WI38 (cell line): ENCODE measurements at regions not wholly inside any gene's neighbourhood (a gene's known extent, or its start where the extent isn't known, plus 50 kb on each side); places are given as distances from the start of the nearest gene placed in this dataset.

Source experiments
- H3K4me3 ChIP-seq: 2 replicates; pipeline ENCODE4 v1.5.1; 2011; ENCODE audit warnings: low read depth, mild to moderate bottlenecking, control low read depth, low read length
- CTCF ChIP-seq: IDR thresholded peaks from 2 replicates; pipeline ENCODE4 v1.5.1; 2012; ENCODE audit warnings: low read depth, mild to moderate bottlenecking, control low read depth, low read length

- no peak for TF ChIP-seq CTCF
- H3K4me3 ChIP-seq, result no peak overlapping the region
These were observed 224.6 kb upstream of the PLET1 start for GRCh38 chr11:112485280-112485679.

GRCh38 chr11:112497826-112498225 is 237.2 kb upstream of the PLET1 start:
- no peak for TF ChIP-seq CTCF

GRCh38 chr11:112498701-112499100 is 238.0 kb upstream of the PLET1 start:
- TF ChIP-seq CTCF, result no peak
- no peak overlapping the region for H3K4me3 ChIP-seq

More at GRCh38 chr11:112497826-112498225, 237.2 kb upstream of the PLET1 start:
- no peak overlapping the region for H3K4me3 ChIP-seq

- no peak for TF ChIP-seq CTCF
- no peak overlapping the region for H3K4me3 ChIP-seq
These were observed 238.7 kb upstream of the PLET1 start for GRCh38 chr11:112499153-112499880.

GRCh38 chr11:112499881-112500204 is 239.2 kb upstream of the PLET1 start:
- no peak for TF ChIP-seq CTCF
- H3K4me3 ChIP-seq, result no peak overlapping the region

- H3K4me3 ChIP-seq, result no peak overlapping the region
- TF ChIP-seq CTCF, result no peak
These were observed 242.8 kb upstream of the PLET1 start for GRCh38 chr11:112503410-112503809.

GRCh38 chr11:112504056-112504455 is 243.4 kb upstream of the PLET1 start:
- no peak for TF ChIP-seq CTCF
- H3K4me3 ChIP-seq, result no peak overlapping the region
